Iris pigment epithelial cell (primary cell): ENCODE measurements at regions not wholly inside any gene's neighbourhood (a gene's known extent, or its start where the extent isn't known, plus 50 kb on each side); places are given as distances from the start of the nearest gene placed in this dataset.
"Not testable (repeated sequence)": the region's sequence is repeated elsewhere in the genome, so short reads cannot be mapped to it uniquely, and the experiment has no call there.

Experiments used
- DNase-seq: peaks from one replicate; pipeline ENCODE4 v3.0.0-alpha.2; 2011; ENCODE audit warnings: low read depth

DNA sequence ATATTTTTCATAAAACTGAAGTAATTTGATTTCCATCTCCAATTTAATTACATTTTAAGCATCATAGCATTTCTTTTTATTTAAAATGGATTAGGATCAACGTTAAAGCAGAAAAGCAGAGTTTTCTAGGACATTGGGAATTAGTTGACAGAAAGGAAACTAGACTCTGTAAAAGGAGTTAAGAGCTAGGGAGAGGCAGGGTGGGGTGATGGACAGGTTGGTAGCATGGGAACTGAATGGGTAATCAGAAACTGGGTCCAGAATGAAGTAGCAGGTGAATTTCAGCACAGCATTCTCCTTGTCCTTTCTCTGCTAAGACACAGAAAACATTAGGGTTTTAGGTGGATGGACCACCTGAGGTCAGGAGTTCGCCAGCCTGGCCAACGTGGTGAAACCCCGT, 97.6 kb downstream of the ANAPC4 start:
- no peak for DNase-seq

DNA sequence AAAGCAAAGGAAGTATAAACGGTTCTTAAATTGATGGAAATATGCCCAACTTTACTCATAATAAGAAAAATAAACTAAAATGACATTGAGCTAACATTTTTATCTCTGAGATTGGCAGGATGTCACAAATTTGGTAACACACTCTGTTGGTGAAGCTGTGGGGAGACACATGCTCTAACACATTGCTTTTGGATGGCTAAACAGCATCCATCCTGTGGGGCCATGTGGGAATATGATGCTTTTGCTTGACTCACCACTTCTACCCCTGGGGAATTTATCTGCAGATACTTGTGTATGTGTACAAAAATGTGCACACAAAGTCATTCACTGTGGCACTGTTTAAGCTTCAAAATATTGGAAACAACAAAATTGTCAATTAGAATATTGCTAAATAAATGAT, 100.2 kb downstream of the ANAPC4 start:
- DNase-seq: peak; percentile 27

DNA sequence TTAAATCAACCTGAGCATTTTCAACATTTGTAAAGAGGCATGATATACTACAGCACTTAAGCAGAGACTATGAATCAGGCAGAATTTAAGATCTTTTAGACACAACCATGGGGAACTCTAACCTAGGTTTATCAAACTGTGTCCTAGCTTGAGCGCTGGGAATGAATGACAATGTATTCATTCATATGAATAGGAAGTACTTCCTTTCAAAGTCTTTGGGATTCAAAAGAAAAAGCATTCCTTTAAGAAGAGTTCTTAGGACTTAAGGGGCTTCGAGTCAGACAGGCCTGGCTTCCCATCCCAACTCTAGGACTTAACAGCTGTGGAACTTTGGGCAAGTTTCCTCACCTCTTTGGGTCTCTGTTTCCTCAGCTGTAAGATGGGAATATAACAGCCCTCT, 104.6 kb downstream of the ANAPC4 start:
- DNase-seq: no peak

DNA sequence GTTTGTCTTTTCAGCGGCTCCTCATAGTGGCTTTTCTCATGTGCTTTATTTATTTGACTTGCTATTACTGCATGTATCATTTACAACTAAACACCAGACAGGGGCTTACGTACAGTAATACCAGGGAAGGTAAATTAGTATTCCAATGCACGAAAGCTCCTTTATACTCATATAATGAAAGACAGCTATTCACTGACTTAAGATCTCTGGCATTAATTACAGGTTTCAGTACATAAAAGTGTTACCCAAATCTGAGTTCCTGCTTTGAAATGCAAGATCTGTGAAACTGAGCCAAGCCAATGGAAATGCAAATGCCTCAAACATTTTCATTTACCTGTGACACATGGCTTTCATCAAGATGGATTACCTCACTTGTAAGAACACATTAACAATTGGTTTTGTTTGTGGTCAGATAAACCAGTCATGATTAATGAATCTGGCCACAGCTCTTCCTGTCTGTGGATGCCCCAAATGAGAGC, 107.2 kb downstream of the ANAPC4 start:
- DNase-seq: peak; percentile 31

DNA sequence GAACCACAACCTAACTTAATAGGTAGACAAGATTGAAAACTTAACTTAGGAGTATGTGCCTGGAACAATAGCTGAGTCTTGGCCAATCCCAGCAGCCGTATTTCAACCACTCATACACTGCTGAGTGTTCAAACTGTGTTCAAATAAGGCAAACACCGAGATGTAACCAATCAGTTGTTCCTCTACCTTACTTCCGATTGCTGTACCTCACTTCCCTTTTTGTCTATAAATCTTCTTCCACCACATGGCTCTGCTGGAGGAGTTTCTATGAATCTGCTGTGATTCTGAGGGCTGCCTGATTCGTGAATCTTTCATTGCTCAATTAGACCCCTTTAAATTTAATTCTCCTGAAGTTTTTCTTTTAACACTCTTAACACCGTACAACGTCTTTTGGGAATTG, 108.0 kb downstream of the ANAPC4 start:
- no peak for DNase-seq

DNA sequence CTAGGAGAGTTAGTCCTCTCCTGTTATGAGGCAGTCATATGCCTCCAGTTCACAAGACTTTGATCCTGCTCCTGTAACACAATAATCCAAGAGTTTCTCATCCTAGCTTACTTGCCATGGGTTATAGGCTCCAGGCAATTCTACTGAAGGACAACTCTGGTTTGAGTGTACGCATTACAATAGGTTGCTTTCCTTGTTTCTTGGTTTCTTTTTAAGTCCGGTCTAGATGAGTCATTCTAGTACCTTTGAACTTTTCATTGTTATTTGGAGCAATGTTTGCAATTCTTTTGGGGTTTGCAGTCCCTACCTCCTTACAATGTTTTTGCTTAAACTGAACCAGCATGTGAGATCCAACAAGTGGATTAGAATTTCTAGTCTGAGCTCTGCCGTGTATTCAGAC, 109.1 kb downstream of the ANAPC4 start:
- DNase-seq: peak; percentile 36

DNA sequence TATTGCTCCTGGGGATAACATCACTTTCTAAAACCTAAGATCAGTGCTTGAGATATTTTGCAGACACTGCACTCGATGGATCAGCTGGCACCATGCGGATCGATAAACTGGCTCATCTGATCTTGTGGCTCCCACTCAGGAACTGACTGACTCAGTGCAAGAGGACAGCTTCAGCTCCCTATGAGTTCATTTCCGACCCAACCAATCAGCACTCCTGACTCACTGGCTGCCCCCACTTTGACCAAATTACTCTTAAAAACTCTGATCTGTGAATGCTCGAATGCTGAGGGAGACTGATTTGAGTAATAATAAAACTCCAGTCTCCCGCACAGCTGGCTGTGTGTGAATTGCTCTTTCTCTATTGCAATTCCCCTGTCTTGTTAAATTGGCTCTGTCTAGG, 110.1 kb downstream of the ANAPC4 start:
- no peak for DNase-seq

DNA sequence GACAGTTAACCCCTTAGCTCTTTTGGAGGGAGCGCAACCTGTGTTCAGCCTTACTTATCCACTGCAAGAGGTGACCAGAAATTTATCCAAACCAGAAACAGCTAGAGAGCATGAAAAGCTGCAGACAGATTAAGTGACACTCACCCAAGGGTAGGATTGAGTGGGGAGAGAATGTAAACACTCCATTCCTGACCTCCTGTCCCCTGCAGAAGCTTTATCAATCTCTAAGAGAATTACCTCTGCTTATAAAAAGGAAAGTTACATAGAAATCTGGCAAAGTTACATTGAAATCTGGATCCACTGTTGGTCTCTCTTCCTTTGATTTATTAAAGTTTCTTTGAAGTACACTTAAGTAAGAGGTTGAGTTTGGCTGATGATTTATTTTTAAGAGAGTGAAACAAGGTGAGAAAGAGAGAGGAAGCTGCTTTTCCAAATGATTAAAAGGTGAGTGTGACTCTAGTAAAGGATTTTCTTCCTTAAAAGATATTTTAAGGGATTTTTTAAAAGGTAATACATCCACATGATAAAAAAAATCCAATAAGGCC, 112.3 kb downstream of the ANAPC4 start:
- DNase-seq: no peak

DNA sequence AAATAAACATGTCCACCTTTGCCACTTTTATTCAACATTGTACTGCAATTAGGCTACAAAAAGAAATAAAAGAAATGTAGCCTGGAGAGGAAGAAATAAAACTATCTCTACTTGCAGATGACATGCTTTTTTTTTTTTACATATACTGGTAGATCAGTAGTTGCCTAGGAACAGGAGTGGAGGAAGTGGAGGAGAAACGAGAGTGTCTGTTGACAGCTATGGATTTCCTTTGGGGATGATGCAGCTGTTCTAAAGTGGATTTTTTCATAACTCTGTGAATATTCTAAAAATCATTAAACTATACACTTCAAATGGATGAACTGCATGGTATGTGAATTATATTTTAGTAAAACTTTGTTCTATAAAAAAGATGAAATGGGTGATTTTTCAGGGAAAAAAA, 116.4 kb downstream of the ANAPC4 start:
- DNase-seq: no peak

DNA sequence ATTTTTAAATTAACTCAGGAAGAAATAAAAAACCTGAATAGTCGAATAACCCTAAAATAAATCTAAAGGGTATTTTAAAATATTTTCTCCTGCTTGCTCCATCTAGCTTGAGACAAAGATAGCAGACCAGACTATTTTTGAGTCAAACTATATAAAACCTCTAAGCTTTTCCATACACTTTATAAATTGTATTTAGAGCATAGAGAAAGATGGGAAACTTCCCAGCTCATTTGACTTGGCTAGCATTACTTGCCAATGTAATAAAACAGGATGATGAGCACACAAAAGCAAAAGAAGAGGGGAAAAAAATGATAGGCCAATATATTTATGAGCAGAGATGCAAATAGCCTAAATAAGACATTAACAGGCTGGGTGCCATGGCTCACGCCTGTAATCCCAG, 117.1 kb downstream of the ANAPC4 start:
- no peak for DNase-seq

DNA sequence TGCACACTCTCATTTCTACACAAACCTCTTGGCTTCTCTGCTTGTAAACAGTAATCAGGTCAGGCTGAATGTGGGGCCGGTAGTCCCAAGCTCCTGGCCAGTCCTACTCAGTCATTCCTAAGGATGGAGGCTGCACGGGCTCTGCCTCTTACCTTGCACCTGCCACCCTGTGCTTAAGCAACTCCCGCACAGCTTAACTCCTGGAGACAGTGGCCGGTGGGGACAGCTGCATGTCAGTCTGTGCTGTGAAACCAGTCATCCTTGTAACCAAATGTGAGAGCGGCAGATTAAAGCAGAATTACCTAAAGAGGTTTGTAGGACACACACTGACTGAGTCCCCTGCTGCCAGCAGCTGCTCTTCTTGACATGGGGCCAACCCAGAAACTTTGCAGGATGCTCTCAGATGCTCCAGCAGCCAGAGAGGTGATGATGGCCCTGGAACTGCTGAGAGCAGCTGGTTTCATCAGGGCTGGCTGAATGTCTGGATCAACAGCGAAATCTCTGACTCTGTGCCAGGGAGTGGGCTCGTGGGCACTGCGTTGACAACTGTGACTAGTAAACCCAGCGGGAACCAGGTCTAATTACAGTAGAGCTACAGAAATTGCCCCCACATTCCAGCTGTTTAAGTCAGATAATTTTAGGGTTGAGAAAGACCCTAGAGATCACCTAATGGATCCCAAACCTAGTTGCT, 123.7 kb downstream of the ANAPC4 start:
- DNase-seq: no peak

DNA sequence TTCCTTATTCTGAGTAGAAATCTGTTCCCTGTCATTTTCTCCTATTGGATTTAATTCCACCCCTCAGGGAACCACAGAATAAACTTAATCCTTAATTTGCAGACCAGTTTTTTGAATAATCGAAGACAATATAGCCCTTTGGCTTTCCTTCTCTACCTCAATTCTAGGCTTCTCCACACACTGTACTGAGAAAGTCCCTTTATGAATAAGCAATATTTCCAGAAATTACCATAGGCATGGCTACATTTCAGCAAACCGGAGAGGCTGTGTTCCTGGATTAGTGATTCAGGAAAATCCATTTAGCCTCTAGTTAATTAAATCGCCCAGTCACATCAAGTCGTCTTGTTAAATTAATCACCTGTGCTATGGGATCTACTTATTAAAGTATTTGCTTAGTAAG, 125.1 kb downstream of the ANAPC4 start:
- no peak for DNase-seq

DNA sequence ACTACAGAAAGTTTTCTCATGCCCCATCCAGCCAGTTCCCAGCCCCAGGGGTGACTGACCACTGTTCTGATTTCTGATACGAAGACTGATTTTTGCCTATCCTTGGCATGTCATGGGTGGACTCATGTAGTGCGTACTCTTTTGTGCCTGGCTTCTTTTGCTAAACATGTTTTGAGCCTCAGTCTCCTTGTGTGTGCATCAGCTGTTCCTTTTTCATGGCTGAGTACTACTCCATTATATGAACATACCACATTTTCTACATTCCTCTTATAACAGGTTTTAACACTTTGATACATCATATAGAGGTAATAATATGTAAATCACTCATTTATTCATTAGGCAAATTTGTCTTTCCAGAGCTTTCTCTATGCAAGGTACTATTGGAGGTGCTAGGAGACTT, 126.7 kb downstream of the ANAPC4 start:
- DNase-seq: no peak

DNA sequence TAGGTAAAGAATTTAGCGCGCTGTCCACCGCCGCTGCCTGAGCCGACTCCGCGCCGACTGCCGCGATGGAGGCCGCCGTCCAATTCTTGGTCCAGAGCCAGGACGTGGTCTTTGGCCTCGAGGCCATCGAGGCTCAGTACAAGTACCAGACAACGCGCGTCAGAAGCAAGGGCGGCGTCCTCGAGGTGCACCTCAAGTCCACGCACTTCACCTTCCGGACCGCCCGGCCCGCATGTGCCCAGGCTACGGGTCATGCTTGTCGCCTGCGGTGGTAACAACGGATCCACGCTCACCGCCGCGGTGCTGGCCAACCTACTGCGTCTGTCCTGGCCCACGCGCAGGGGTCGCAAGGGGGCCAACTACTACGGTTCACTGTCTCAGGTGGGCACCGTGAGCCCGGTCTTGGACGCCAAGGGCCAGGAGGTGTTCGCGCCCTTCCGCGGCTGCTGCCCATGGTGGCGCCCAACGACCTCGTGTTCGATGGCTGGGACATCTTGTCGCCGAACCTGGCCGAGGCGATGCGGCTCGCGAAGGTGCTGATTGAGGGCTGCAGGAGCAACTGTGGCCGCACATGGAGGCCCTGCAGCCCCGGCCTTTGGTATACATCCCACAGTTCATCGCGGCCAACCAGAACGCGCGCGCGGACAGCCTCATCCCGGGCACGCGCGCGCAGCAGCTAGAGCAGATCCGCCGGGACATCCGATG, 128.0 kb downstream of the ANAPC4 start:
- no peak for DNase-seq

DNA sequence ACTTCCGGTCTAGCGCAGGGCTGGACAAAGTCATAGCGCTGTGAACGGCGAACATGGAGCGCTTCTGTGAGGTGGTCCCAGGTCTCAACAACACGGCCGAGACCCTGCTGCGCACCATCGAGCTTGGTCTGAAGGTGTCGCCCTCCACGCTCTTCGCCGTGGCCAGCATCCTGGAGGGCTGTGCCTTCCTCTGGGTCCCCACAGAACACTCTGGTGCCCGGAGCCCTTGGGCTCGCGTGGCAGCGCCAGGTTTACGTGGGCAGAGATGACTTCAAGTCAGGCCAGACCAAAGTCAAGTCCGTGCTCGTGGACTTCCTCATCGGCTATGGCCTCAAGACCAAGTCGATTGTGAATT, 128.6 kb downstream of the ANAPC4 start:
- DNase-seq: no peak

DNA sequence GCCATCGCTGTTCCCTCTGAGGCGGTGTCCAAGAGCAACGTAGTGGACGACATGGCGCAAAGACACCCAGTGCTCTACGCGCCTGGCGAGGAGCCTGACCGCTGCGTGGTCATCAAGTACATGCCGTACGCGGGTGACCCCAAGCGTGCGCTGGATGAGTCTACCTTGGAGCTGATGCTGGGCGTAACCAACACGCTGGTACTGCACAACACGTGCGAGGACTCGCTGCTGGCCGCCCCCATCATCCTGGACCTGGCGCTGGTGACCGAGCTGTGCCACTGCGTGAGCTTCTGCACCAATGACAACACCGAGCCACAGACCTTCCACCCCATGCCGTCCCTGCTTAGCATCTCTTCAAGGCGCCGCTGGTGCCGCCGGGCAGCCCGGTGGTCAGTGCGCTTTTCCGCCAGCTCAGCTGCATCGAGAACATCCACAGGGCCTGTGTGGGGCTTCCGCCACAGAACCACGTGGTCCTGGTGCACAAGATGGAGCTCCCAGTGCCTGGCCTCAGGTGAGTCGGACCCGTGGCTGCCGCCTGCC, 129.0 kb downstream of the ANAPC4 start:
- no peak for DNase-seq

DNA sequence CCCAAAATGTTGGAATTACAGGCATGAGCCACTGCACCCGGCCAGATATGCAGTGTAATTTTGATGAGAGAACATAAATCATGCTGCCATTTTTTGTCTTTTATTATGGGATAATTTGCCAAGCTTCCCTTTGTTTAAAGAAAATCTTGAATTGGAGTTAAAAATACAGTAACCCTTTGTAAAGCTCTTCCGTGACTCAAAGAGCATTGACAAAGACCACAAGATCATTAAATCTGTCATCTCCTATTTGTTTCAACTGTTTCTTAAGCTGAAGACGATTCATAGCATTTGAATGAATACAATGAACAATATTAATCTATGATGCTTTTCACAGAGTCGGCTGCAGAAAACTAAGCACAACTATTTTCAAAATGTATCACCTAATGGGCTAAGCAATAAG, 132.6 kb downstream of the ANAPC4 start:
- DNase-seq: no peak

DNA sequence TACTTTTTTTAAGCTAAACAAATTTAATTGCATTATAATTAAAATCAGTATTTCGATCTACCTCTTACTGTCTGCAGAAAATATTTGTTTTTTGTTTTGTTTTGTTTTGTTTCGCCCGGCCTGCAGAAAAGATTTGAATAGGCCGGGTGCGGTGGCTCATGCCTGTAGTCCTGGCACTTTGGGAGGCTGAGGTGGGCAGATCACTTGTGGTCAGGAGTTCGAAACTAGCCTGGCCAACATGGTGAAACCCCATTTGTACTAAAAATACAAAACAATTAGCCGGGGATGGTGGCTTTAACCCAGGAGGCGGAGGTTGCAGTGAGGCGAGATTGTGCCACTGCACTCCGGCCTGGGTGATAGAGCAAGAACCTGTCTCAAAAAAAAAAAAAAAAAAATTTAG, 134.8 kb downstream of the ANAPC4 start:
- not testable (repeated sequence) for DNase-seq

DNA sequence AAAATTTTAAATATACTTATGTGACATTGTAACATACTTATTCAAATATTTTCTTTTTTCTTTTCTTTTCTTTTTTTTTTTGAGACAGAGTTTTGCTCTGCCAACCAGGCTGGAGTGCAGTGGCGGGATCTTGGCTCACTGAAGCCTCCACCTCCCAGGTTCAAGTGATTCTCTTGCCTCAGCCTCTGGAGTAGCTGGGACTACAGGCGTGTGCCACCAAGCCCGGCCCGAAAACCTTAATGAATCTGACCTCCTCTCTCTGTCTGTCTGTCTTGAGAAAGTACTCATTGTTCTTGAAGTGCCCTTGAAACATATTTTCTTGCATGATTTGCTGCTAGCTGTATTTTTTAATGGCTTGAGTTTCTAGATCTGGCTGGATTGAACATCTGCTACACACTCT, 136.8 kb downstream of the ANAPC4 start:
- no peak for DNase-seq

DNA sequence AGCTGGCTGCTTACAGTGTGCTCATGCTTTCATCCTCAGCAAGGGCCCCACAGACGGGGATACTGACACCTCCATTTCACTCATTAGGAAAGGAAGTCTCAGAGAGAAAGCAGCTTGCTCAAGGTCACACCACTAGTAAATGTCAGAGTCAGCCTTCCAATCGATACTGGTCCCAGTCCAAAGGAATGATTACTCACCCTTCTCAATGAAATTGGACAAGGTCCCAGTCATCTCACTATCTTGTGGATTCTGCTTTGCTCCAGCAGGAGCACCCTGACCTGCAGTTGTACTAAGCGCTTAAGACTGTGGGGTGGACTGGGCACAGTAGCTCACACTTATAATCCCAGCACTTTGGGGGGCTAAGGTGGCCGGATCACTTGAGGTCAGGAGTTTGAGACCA, 132.2 kb upstream of the SLC34A2 start:
- peak; percentile 35 for DNase-seq

DNA sequence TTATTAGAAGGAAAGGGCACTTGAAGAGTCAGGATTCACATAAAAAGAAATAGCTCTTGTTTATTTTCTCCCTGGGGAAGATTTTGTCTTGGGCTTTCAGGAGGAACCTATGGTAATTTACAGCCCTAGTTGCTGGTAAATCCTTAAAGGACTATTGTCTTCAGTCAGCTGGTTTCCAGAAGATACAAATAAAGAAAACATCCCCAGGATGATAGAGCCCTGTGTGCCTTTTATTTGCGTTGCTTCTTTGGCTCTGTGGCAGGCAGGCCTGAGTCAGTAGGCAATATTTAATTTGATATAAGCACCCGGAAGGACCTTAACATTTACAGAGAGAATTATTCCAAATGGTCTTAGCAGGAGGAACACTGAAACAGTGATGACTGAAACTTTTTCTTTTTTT, 131.0 kb upstream of the SLC34A2 start:
- no peak for DNase-seq

DNA sequence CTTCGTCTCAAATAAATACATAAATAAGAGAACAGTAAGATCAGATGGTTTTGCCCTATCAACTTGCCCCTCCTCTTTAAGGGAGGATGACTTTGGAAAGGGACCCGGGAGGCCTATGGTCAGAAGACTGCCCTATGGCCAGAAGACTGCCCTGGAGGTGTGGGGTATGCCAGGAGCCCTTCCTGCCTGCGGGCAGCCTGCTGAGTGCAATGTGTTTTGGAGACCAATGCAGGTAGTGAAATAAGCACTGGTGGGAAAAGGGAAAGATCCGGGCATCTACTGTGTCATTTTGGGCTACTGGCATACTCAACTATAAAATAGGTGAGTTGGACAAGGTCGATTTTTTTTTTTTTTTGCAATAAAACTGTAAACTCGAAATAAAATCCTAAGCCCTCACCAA, 129.8 kb upstream of the SLC34A2 start:
- DNase-seq: no peak

DNA sequence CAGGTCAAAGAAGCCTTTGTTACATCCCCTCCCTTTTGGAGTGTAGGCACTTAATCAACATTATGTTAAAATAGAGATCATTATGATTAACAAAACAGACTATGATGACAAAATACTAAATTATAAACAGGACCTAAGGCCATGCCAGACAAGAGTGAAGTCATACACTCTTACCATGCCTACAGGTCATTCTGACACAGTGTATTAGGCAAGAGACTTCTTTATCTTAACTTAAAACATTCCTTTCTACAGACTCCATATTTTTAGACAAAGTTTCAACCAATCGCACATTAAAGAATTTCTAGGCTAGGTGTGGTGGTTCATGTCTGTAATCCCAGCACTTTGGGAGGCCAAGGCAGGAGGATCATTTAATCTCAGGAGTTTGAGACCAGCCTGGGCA, 128.6 kb upstream of the SLC34A2 start:
- peak; percentile 17 for DNase-seq
